Head of caudate nucleus (tissue), 42 donors: ENCODE measurements at regions not wholly inside any gene's neighbourhood (a gene's known extent, or its start where the extent isn't known, plus 50 kb on each side); places are given as distances from the start of the nearest gene placed in this dataset.

Experiments used
- DNase-seq, 42 donors: peaks; one replicate each; pipeline versions ENCODE4 v3.0.0 to v3.0.0-alpha.2; 2020 to 2021; ENCODE audit warnings: mixed read lengths in 7 of 42
- intact Hi-C: fragments of 100-400 bp; cut with DNase I; formaldehyde crosslinking; loops from one replicate; pipeline ENCODE4 v1.15.0; 2022

- intact Hi-C loops, result no loop called here
Observed at GRCh38 chr2:136062066-136062837, 55.7 kb downstream of the CXCR4 start.

GRCh38 chr2:136060416-136060815 lies 57.5 kb downstream of the CXCR4 start:
- intact Hi-C loops, result no loop called here
- DNase-seq, result peak in 1 of 42 donors; percentile 26

More at GRCh38 chr2:136062066-136062837, 55.7 kb downstream of the CXCR4 start:
- DNase-seq, result no peak

GRCh38 chr2:136059036-136059472 lies 58.9 kb downstream of the CXCR4 start:
- no peak for DNase-seq
- intact Hi-C loops, result no loop called here

GRCh38 chr2:136058262-136058661 lies 59.7 kb downstream of the CXCR4 start:
- DNase-seq, result no peak
- intact Hi-C loops, result no loop called here

- intact Hi-C loops, result no loop called here
- DNase-seq, result no peak
Observed at GRCh38 chr2:136057802-136058140, 60.2 kb downstream of the CXCR4 start.

GRCh38 chr2:136057023-136057801 lies 60.7 kb downstream of the CXCR4 start:
- DNase-seq, result no peak
- intact Hi-C loops, result no loop called here

GRCh38 chr2:136055929-136056688 lies 61.8 kb downstream of the CXCR4 start:
- intact Hi-C loops, result no loop called here
- DNase-seq, result no peak

GRCh38 chr2:136054856-136055255 lies 63.1 kb downstream of the CXCR4 start:
- DNase-seq, result no peak
- intact Hi-C loops, result no loop called here

GRCh38 chr2:136052369-136053362 lies 65.3 kb downstream of the CXCR4 start:
- intact Hi-C loops, result no loop called here
- DNase-seq, result peak in 1 of 42 donors; percentile 20

- DNase-seq, result no peak
- intact Hi-C loops, result no loop called here
Observed at GRCh38 chr2:136051725-136052048, 66.3 kb upstream of the DARS1 start.

- DNase-seq, result peak in 1 of 42 donors; percentile 16
- intact Hi-C loops, result no loop called here
Observed at GRCh38 chr2:136051001-136051724, 65.7 kb upstream of the DARS1 start.

GRCh38 chr2:136049991-136050920 lies 64.8 kb upstream of the DARS1 start:
- peak in 7 of 42 donors; percentile 13 to 68 (median 48) for DNase-seq
- intact Hi-C loops, result no loop called here

GRCh38 chr2:136049011-136049742 lies 63.8 kb upstream of the DARS1 start:
- intact Hi-C loops, result no loop called here
- peak in 1 of 42 donors; percentile 39 for DNase-seq

GRCh38 chr2:136045835-136046570 lies 60.6 kb upstream of the DARS1 start:
- intact Hi-C loops, result no loop called here
- peak in 1 of 42 donors; percentile 1 for DNase-seq

- DNase-seq, result no peak
- intact Hi-C loops, result no loop called here
Observed at GRCh38 chr2:136045344-136045743, 59.9 kb upstream of the DARS1 start.
